RWPE2 (cell line): ENCODE measurements at regions not wholly inside any gene's neighbourhood (a gene's known extent, or its start where the extent isn't known, plus 50 kb on each side); places are given as distances from the start of the nearest gene placed in this dataset.

Experiments
- ATAC-seq: fragments of 200-7000 bp; cut with Tn5 transposase; 3 replicates; pipeline ENCODE4 v1.9.1; 2021; ENCODE audit warnings: low read depth
- DNase-seq: peaks from one replicate; pipeline ENCODE4 v3.0.0-alpha.2; 2020; ENCODE audit warnings: low spot score
- H3K27ac ChIP-seq: fragments of 450-650 bp; 2 replicates; pipeline ENCODE4 v1.5.1; 2017; ENCODE audit warnings: mild to moderate bottlenecking; ENCODE audit not compliant: poor library complexity, severe bottlenecking
- H3K27me3 ChIP-seq: fragments of 250-450 bp; sonication (Bioruptor Pico); 2 replicates; pipeline ENCODE4 v1.5.1; 2021; ENCODE audit warnings: mild to moderate bottlenecking, moderate library complexity; ENCODE audit not compliant: insufficient read depth, poor library complexity, severe bottlenecking
- H3K36me3 ChIP-seq: fragments of 250-450 bp; sonication (Bioruptor Pico); 2 replicates; pipeline ENCODE4 v1.5.1; 2020; ENCODE audit warnings: low read depth, mild to moderate bottlenecking, moderate library complexity
- H3K4me1 ChIP-seq: fragments of 250-450 bp; sonication (Bioruptor Pico); 2 replicates; pipeline ENCODE4 v1.5.1; 2021; ENCODE audit warnings: mild to moderate bottlenecking, moderate library complexity; ENCODE audit not compliant: insufficient read depth, poor library complexity, severe bottlenecking
- H3K4me3 ChIP-seq: fragments of 250-450 bp; sonication (Bioruptor Pico); 2 replicates; pipeline ENCODE4 v1.5.1; 2021; ENCODE audit warnings: mild to moderate bottlenecking, moderate library complexity; ENCODE audit not compliant: severe bottlenecking
- H3K9me3 ChIP-seq: fragments of 250-450 bp; sonication (Bioruptor Pico); 2 replicates; pipeline ENCODE4 v1.5.1; 2021; ENCODE audit warnings: mild to moderate bottlenecking, moderate library complexity; ENCODE audit not compliant: severe bottlenecking
- CTCF ChIP-seq: fragments of 450-650 bp; IDR thresholded peaks from one replicate; pipeline ENCODE4 v1.5.1; 2017; ENCODE audit warnings: mild to moderate bottlenecking, moderate library complexity; ENCODE audit not compliant: poor library complexity, severe bottlenecking

DNA sequence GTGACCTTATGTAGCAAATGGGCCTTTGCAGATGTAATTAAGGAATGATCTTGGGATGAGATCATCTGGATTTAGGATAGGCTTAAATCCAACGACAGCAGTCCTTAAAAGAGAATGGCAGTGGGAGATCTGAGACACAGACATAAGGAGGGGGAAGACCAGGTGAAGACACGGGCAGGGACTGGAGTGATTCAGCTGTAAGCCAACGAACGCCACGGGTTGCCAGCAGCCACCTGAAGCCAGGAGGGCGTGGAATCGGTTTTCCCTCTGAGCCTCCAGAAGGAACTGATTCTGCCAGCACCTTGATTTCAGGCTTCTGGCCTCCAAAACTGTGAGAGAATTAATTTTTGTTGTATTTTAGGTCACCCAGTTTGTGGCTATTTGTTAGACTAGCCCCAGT, 218.6 kb upstream of the ANKRD55 start:
- ATAC-seq (no peak), DNase-seq (no peak)
- H3K27me3 ChIP-seq, result no peaks in the 10 kb centered on the region
- H3K27ac ChIP-seq, result no peak overlapping the region
- no peaks in the 10 kb centered on the region for H3K4me1 ChIP-seq
- TF ChIP-seq CTCF, result no peak
- no peaks in the 10 kb centered on the region for H3K9me3 ChIP-seq
- no peaks in the 10 kb centered on the region for H3K36me3 ChIP-seq
- H3K4me3 ChIP-seq, result no peak overlapping the region

DNA sequence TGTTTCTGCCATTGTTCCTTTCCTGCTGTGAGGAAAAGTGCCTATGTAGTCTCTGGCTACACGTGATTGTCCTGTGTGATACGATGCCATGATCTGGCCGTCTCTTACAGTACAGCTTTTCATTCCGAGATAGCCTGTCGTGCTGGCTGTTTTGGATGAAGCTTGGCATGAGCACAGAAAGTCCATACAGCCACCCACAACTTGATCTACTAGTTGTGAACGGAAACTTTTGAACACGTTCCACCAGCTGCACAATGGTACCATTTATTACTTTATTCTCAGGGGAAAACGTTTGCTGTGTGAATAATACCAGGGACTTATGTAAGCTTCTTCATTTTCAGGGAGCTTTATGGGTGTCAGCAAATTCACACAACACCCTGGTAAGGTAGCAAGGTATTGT, 217.6 kb upstream of the ANKRD55 start:
- no peak for ATAC-seq
- H3K36me3 ChIP-seq, result no peaks in the 10 kb centered on the region

DNA sequence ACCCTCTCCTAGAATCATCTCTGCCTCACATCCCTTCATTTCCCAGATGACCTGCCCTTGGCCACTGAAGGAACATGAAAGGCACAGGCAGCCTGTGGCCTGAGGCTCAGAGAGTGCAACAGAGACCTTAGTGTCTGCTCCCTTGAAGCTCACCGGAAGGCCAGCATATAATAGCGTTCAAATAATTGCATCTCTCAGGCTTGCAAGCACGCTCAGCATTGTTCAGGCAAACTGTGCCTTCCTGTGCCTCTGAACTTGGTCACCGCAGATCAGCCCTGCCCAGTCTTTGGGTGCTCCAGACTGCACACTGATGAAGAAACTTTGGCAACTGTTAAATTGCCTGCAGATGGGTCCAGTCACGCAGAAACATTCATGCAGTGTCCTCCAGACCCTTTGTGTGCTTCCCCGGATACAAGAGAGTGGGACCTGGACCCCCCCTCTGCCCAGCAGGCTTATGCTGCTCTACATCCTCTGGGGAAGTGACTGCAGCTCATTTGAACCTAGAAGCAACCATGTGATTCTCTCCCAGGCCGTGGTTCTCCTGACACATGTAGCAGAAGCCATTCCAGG, 216.0 kb upstream of the ANKRD55 start:
- no peaks in the 10 kb centered on the region for H3K9me3 ChIP-seq
- DNase-seq (no peak), ATAC-seq (no peak)
- H3K27me3 ChIP-seq, result no peaks in the 10 kb centered on the region
- no peak overlapping the region for H3K4me3 ChIP-seq
- H3K36me3 ChIP-seq, result no peaks in the 10 kb centered on the region
- TF ChIP-seq CTCF, result no peak
- no peaks in the 10 kb centered on the region for H3K4me1 ChIP-seq
- no peak overlapping the region for H3K27ac ChIP-seq

More for the DNA sequence above, 217.6 kb upstream of the ANKRD55 start:
- H3K27me3 ChIP-seq, result no peaks in the 10 kb centered on the region
- no peak overlapping the region for H3K27ac ChIP-seq
- no peak for DNase-seq
- H3K4me3 ChIP-seq, result no peak overlapping the region
- no peaks in the 10 kb centered on the region for H3K9me3 ChIP-seq
- H3K4me1 ChIP-seq, result no peaks in the 10 kb centered on the region
- TF ChIP-seq CTCF, result no peak

DNA sequence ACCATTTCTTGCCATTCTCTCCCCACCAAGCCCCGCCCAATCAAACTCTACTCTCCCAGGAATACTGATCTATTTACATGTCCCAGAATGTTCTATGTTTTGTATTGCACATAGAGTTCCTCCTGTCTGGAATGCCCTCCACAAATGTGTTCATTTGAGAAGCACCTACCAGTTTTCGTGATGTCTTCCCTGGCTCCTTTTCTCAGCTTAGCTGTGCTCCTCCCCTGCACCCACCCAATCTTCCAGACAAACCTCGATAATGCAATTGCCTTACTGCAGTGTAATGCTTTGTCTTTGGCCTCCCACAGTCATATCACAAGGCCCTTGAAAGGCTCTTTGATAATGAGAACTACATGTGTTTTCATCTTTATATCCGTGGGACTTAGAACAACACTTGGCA, 214.5 kb upstream of the ANKRD55 start:
- ATAC-seq (no peak), DNase-seq (no peak)
- no peak for TF ChIP-seq CTCF
- H3K27me3 ChIP-seq, result no peaks in the 10 kb centered on the region
- no peaks in the 10 kb centered on the region for H3K9me3 ChIP-seq
- no peaks in the 10 kb centered on the region for H3K36me3 ChIP-seq
- no peak overlapping the region for H3K4me3 ChIP-seq
- no peak overlapping the region for H3K27ac ChIP-seq
- H3K4me1 ChIP-seq, result no peaks in the 10 kb centered on the region

DNA sequence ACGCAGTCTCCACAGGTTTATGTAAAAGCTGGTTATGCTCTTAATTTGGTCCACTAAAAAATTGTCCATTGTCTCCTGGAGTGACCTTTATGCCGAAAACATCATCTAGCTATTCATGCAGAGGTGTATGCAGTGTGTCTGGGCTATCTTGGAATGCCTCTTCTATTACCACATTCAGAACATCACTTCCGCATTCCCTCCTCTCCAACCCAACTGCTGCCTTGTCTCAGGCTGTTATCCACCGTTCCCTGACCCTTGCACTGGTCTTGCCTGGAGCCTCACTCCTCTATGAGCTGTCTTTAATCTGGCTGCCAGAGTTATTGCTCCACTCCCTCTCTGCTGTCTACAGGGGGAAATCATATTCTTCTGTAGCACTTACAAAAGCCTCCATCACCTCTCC, 214.1 kb upstream of the ANKRD55 start:
- ATAC-seq, result no peak
- H3K4me3 ChIP-seq, result no peak overlapping the region
- no peaks in the 10 kb centered on the region for H3K4me1 ChIP-seq
- no peak overlapping the region for H3K27ac ChIP-seq
- TF ChIP-seq CTCF, result no peak
- H3K36me3 ChIP-seq, result no peaks in the 10 kb centered on the region
- no peaks in the 10 kb centered on the region for H3K27me3 ChIP-seq
- no peak for DNase-seq
- H3K9me3 ChIP-seq, result no peaks in the 10 kb centered on the region
